ENCODE measurements at regions not wholly inside any gene's neighbourhood (a gene's known extent, or its start where the extent isn't known, plus 50 kb on each side); places are given as distances from the start of the nearest gene placed in this dataset.

DNA sequence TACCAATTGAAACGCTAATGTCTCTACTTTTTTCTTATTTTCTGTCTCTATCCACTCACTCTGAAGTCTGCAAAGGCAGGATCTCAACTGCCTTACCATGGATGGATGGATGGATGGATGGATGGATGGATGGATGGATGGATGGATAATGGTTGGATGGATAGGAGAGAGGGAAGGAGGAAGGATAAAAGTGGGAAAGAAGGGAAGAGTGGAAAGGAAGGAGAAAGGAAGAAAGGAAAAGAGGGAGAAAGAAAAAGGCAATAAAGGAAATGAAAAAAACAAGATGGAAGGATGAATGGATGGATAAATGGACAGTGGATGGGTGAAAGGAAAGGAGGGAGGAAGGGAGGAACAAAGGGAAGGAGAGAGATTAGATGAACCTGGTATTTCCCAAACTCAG lies 506.0 kb downstream of the MN1 start:
- Histone ChIP-seq H3K4me3 (no peak overlapping the region), H3K36me3 (no peaks in the 10 kb centered on the region), H3K27me3 (peaks cover 48% of the 10 kb centered on the region), H3K27ac (no peak overlapping the region), H3K4me1 (peaks cover 5% of the 10 kb centered on the region), H3K9me3 (no peaks in the 10 kb centered on the region)
- no peak for DNase-seq (ENCODE audit: low spot score in 2 of 2)
- WGBS: 94% methylated on average over 1 of the region's 1 CpG
- TF ChIP-seq POLR2A (IDR thresholded peaks at IDR 0.05): no peak
- TF ChIP-seq, protein P1, sequence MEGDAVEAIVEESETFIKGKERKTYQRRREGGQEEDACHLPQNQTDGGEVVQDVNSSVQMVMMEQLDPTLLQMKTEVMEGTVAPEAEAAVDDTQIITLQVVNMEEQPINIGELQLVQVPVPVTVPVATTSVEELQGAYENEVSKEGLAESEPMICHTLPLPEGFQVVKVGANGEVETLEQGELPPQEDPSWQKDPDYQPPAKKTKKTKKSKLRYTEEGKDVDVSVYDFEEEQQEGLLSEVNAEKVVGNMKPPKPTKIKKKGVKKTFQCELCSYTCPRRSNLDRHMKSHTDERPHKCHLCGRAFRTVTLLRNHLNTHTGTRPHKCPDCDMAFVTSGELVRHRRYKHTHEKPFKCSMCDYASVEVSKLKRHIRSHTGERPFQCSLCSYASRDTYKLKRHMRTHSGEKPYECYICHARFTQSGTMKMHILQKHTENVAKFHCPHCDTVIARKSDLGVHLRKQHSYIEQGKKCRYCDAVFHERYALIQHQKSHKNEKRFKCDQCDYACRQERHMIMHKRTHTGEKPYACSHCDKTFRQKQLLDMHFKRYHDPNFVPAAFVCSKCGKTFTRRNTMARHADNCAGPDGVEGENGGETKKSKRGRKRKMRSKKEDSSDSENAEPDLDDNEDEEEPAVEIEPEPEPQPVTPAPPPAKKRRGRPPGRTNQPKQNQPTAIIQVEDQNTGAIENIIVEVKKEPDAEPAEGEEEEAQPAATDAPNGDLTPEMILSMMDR (IDR thresholded peaks at IDR 0.05): no peak
- no peak for TF ChIP-seq EP300 (IDR thresholded peaks at IDR 0.05)
- TF ChIP-seq POLR2AphosphoS5 (IDR thresholded peaks at IDR 0.05): no peak

DNA sequence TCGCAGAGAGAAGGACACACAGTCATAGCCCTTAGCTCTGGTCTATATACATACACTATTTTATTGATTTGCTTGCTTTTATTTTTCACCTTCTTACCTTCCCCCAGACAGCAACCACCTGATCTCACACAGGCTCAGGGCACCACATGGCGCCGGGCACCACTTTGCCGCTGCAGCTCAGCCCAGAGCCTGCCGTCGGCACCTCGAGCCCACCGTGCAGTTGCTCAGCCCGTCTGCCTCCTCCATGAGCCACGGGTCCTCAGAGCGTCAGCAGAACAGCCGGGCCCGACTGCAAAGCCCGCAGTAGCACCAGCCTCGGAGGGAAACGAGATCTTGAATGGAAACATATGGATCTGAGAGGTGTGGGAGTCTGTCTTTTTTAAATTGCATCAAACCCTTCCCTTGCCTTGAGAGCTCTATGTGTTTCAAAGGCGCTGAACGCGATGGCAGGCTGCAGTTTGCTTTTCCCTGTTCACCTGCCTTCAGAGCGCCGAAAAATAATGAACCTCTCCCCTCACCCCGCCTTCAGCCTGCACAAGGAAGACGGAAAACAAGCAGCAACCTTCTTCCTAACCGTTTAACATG lies 505.4 kb downstream of the MN1 start:
- Histone ChIP-seq H3K27me3 (peaks cover 48% of the 10 kb centered on the region), H3K4me1 (peaks cover 5% of the 10 kb centered on the region), H3K27ac (no peak overlapping the region), H3K4me3 (no peak overlapping the region), H3K9me3 (no peaks in the 10 kb centered on the region), H3K36me3 (no peaks in the 10 kb centered on the region)
- DNase-seq (ENCODE audit: low spot score in 2 of 2): no peak
- TF ChIP-seq POLR2AphosphoS5 (IDR thresholded peaks at IDR 0.05) (no peak), EP300 (IDR thresholded peaks at IDR 0.05) (no peak), POLR2A (IDR thresholded peaks at IDR 0.05) (no peak)
- TF ChIP-seq, protein P1 (IDR thresholded peaks at IDR 0.05): no peak
- WGBS: 52% methylated on average over 24 of the region's 24 CpGs

DNA sequence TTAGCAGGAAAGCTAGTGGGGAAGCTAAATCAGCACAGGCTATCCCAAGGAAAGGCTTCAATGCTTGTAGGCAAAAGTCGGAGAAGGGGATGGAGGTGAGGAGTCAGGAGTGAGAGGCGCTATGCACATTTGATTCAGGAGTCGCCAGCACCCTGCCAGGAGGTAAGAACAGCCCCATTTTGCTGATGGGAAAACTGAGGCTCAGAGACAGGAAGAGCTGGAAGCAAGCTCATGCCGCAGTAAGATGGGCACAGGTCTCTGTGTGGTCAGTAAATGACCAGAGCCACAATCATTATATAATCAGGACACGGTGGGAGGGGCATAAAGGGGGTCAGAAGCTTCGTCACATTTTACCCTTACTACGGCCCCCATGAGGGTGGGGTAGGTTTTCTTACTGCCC lies 504.4 kb downstream of the MN1 start:
- DNase-seq (ENCODE audit: low spot score in 2 of 2): no peak
- TF ChIP-seq, protein P1 (IDR thresholded peaks at IDR 0.05): no peak
- TF ChIP-seq EP300 (IDR thresholded peaks at IDR 0.05): no peak
- no peak for TF ChIP-seq POLR2A (IDR thresholded peaks at IDR 0.05)
- no peak for TF ChIP-seq POLR2AphosphoS5 (IDR thresholded peaks at IDR 0.05)
- WGBS: 91% methylated on average over 7 of the region's 7 CpGs

DNA sequence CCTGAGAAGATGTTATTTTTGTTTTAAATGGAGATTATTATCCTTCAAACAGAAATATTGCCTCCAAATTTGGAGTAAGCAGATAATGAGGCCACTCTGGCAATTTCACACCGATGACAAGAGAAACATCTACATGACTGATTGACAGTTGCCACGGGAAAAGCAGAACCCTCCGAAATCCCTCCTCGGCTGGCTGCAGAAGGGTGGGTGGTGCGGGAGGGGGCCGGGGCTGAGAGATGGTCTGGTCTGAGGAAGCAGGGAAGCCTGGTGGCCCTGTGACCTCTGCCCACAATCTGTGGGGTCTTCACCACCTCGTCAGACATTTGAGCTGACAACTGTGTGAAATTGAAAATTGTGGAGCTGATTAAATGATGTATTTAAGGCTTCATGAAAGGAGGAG lies 503.2 kb downstream of the MN1 start:
- no peaks in the 10 kb centered on the region for H3K36me3 ChIP-seq
- no peaks in the 10 kb centered on the region for H3K9me3 ChIP-seq
- DNase-seq (ENCODE audit: low spot score in 2 of 2): no peak
- H3K4me1 ChIP-seq: peaks cover 5% of the 10 kb centered on the region
- 60% methylated on average over 7 of the region's 7 CpGs for WGBS
- TF ChIP-seq POLR2AphosphoS5 (IDR thresholded peaks at IDR 0.05) (no peak), EP300 (IDR thresholded peaks at IDR 0.05) (no peak), POLR2A (IDR thresholded peaks at IDR 0.05) (no peak)
- TF ChIP-seq, protein P1 (IDR thresholded peaks at IDR 0.05): no peak
- no peak overlapping the region for H3K4me3 ChIP-seq
- peaks cover 49% of the 10 kb centered on the region for H3K27me3 ChIP-seq
- no peak overlapping the region for H3K27ac ChIP-seq

More for the DNA sequence above, 504.4 kb downstream of the MN1 start:
- Histone ChIP-seq H3K27me3 (peaks cover 51% of the 10 kb centered on the region), H3K9me3 (no peaks in the 10 kb centered on the region), H3K4me3 (no peak overlapping the region), H3K4me1 (peaks cover 5% of the 10 kb centered on the region), H3K36me3 (no peaks in the 10 kb centered on the region), H3K27ac (no peak overlapping the region)

DNA sequence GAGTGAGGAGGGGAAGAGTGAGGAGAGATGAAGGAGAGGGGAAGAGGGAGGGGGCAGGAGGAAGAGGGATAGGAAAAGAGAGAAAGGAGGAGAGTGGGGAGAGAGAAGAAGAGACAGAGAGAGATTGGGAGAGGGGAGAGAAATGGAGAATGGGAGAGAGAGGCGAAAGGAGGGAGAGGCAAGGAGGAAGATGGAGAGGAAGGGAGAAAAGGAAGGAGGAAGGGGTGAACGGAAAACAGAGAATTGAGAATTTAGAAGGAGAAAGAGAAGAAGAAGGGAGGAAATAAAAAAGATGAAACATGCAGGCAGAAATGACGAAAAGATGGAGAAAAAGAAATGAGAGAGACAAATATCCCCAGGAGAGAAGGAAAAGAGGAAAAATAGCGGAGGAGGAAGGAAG lies 502.8 kb downstream of the MN1 start:
- TF ChIP-seq, protein P1 (IDR thresholded peaks at IDR 0.05): no peak
- no peak for TF ChIP-seq POLR2AphosphoS5 (IDR thresholded peaks at IDR 0.05)
- no peak for TF ChIP-seq EP300 (IDR thresholded peaks at IDR 0.05)
- TF ChIP-seq POLR2A (IDR thresholded peaks at IDR 0.05): no peak
- no peak for DNase-seq (ENCODE audit: low spot score in 2 of 2)
- Histone ChIP-seq H3K4me1 (peaks cover 5% of the 10 kb centered on the region), H3K36me3 (no peaks in the 10 kb centered on the region), H3K27me3 (peaks cover 49% of the 10 kb centered on the region), H3K4me3 (no peak overlapping the region), H3K27ac (no peak overlapping the region), H3K9me3 (no peaks in the 10 kb centered on the region)
- 40% methylated on average over 4 of the region's 4 CpGs for WGBS

All from suprapubic skin (tissue), 4 donors.